ENCODE measurements at regions not wholly inside any gene's neighbourhood (a gene's known extent, or its start where the extent isn't known, plus 50 kb on each side); places are given as distances from the start of the nearest gene placed in this dataset.

GRCh38 chr16:55012793-55013192, 82.1 kb downstream of the IRX5 start (continued):
- TF ChIP-seq ZNF462 (CRISPR knock-in tag; IDR thresholded peaks at IDR 0.05) = no peak
- no peak for TF ChIP-seq ZNF114 (CRISPR knock-in tag; IDR thresholded peaks at IDR 0.05)

GRCh38 chr16:55014022-55014421, 83.4 kb downstream of the IRX5 start:
- Histone ChIP-seq H3K27ac (ENCODE audit: low read depth) (no peak overlapping the region), H4K20me1 (replicated peaks; ENCODE audit: insufficient read depth) (no peaks in the 10 kb centered on the region), H3K4me3 (no peak overlapping the region), H3F3A (replicated peaks; ENCODE audit: low read depth) (no peaks in the 10 kb centered on the region), H3K4me2 (no peak overlapping the region), H3K9me2 (ENCODE audit: insufficient read depth) (no peaks in the 10 kb centered on the region), H3K4me1 (ENCODE audit: insufficient read depth) (no peaks in the 10 kb centered on the region), H3K36me3 (ENCODE audit: insufficient read depth) (no peaks in the 10 kb centered on the region), H3K27me3 (ENCODE audit: insufficient read depth) (no peaks in the 10 kb centered on the region), H3K79me2 (replicated peaks; ENCODE audit: insufficient read depth) (no peaks in the 10 kb centered on the region), H2AFZ (no peak overlapping the region)
- ATAC-seq (no peak), DNase-seq (ENCODE audit: low spot score) (no peak)
- Mint-ChIP-seq H3K27me3 (ENCODE audit: insufficient read depth, low read depth, poor library complexity) (peaks cover 12% of the 10 kb centered on the region), H3K27ac (no peak overlapping the region), H3K4me1 (no peaks in the 10 kb centered on the region), H3K9me3 (no peaks in the 10 kb centered on the region), H3K36me3 (ENCODE audit: low read depth) (no peaks in the 10 kb centered on the region), H3K4me3 (no peak overlapping the region)
- no peak for TF ChIP-seq REST (IDR thresholded peaks at IDR 0.05; ENCODE audit: unreplicated experiment)
- TF ChIP-seq POLR2AphosphoS5 (IDR thresholded peaks at IDR 0.05; ENCODE audit: low read depth) = no peak
- TF ChIP-seq NANOG (IDR thresholded peaks at IDR 0.05; ENCODE audit: borderline replicate concordance) = no peak
- no peak for TF ChIP-seq EZH2phosphoT487 (IDR thresholded peaks at IDR 0.05; ENCODE audit: unreplicated experiment)
- no peak for TF ChIP-seq ZNF114 (CRISPR knock-in tag; IDR thresholded peaks at IDR 0.05)
- TF ChIP-seq CTCF (conservative IDR thresholded peaks at IDR 0.05; ENCODE audit: low read depth in 2 of 2) = no peak
- no peak for TF ChIP-seq EZH2 (IDR thresholded peaks at IDR 0.05; ENCODE audit: low read depth, unreplicated experiment)
